NCI-H748 (cell line): ENCODE measurements at regions not wholly inside any gene's neighbourhood (a gene's known extent, or its start where the extent isn't known, plus 50 kb on each side); places are given as distances from the start of the nearest gene placed in this dataset.

Experiments
- DNase-seq: peaks from one replicate; lab custom pipeline; 2025; ENCODE audit not compliant: unreplicated experiment; lab: John Stamatoyannopoulos, UW

GRCh38 chr4:19372390-19372789 is 879.3 kb upstream of the SLIT2 start:
- no peak for DNase-seq

GRCh38 chr4:19368800-19369199 is 882.9 kb upstream of the SLIT2 start:
- no peak for DNase-seq

- DNase-seq: no peak
Observed at GRCh38 chr4:19366916-19367315, 884.8 kb upstream of the SLIT2 start.

- DNase-seq: no peak
Observed at GRCh38 chr4:19358015-19358414, 893.7 kb upstream of the SLIT2 start.

- no peak for DNase-seq
Observed at GRCh38 chr4:19349416-19349815, 902.3 kb upstream of the SLIT2 start.

GRCh38 chr4:19348746-19349145 is 903.0 kb upstream of the SLIT2 start:
- no peak for DNase-seq

GRCh38 chr4:19346636-19347035 is 905.1 kb upstream of the SLIT2 start:
- no peak for DNase-seq

- DNase-seq: no peak
Observed at GRCh38 chr4:19329631-19330030, 922.1 kb upstream of the SLIT2 start.

GRCh38 chr4:19329077-19329476 is 922.6 kb upstream of the SLIT2 start:
- no peak for DNase-seq

- DNase-seq: no peak
Observed at GRCh38 chr4:19327364-19327763, 924.3 kb upstream of the SLIT2 start.

- peak; percentile 1 for DNase-seq
Observed at GRCh38 chr4:19324184-19324583, 927.5 kb upstream of the SLIT2 start.

- DNase-seq: peak; percentile 90
Observed at GRCh38 chr4:19319607-19320006, 932.1 kb upstream of the SLIT2 start.

- no peak for DNase-seq
Observed at GRCh38 chr4:19317377-19317776, 934.3 kb upstream of the SLIT2 start.

GRCh38 chr4:19314116-19314515 is 937.6 kb upstream of the SLIT2 start:
- no peak for DNase-seq

GRCh38 chr4:19309378-19309777 is 942.3 kb upstream of the SLIT2 start:
- peak; percentile 27 for DNase-seq

GRCh38 chr4:19304028-19304427 is 947.7 kb upstream of the SLIT2 start:
- DNase-seq: no peak

GRCh38 chr4:19301527-19301926 is 950.2 kb upstream of the SLIT2 start:
- no peak for DNase-seq

GRCh38 chr4:19300213-19300612 is 951.5 kb upstream of the SLIT2 start:
- DNase-seq: no peak

GRCh38 chr4:19298998-19299397 is 952.7 kb upstream of the SLIT2 start:
- no peak for DNase-seq

- DNase-seq: no peak
Observed at GRCh38 chr4:19293781-19294180, 957.9 kb upstream of the SLIT2 start.

GRCh38 chr4:19293080-19293479 is 958.6 kb upstream of the SLIT2 start:
- DNase-seq: no peak

- no peak for DNase-seq
Observed at GRCh38 chr4:19286924-19287323, 964.8 kb upstream of the SLIT2 start.

- no peak for DNase-seq
Observed at GRCh38 chr4:19285146-19285545, 966.6 kb upstream of the SLIT2 start.

- DNase-seq: no peak
Observed at GRCh38 chr4:19278665-19279064, 973.0 kb upstream of the SLIT2 start.
